H1 (cell line): ENCODE measurements at regions not wholly inside any gene's neighbourhood (a gene's known extent, or its start where the extent isn't known, plus 50 kb on each side); places are given as distances from the start of the nearest gene placed in this dataset.

ENCODE experiments used
- CTCF ChIA-PET: fragments of 300-600 bp; sonication (Branson Sonifier 250); formaldehyde crosslinking; loops from one replicate; lab custom pipeline; 2021; ENCODE audit not compliant: partially characterized antibody; lab: Charles Lee
- POLR2A ChIA-PET: fragments of 300-600 bp; sonication (Branson Sonifier 250); formaldehyde crosslinking; loops from one replicate; lab custom pipeline; 2021; ENCODE audit warnings: inconsistent platforms; ENCODE audit not compliant: partially characterized antibody; lab: Charles Lee
- DNase-seq, 2 experiments: peaks; one replicate each; pipeline versions ENCODE4 v3.0.0 to v3.0.0-alpha.2; 2010 to 2022; ENCODE audit warnings: low spot score in 2 of 2, low read depth in 1 of 2, mixed read lengths in 1 of 2
- FAIRE-seq: peaks from 2 replicates; lab custom pipeline; 2011; peaks lifted over from hg19 to GRCh38; lab: Jason Lieb, UNC
- H2AFZ ChIP-seq: 2 replicates; pipeline ENCODE4 v1.8.1; 2012; ENCODE audit warnings: low read length, inconsistent platforms
- H2AK5ac ChIP-seq: 2 replicates; pipeline ENCODE4 v1.6.1; 2013; ENCODE audit warnings: low read depth, low read length
- H2BK120ac ChIP-seq: replicated peaks from 2 replicates; pipeline ENCODE3; 2013; ENCODE audit warnings: low read depth, low read length, inconsistent platforms
- H2BK12ac ChIP-seq: 2 replicates; pipeline ENCODE4 v1.6.1; 2013; ENCODE audit warnings: low read depth, low read length
- H2BK15ac ChIP-seq: 2 replicates; pipeline ENCODE4 v1.6.1; 2013; ENCODE audit warnings: low read length
- H2BK20ac ChIP-seq: 2 replicates; pipeline ENCODE4 v1.6.1; 2013; ENCODE audit warnings: low read length
- H2BK5ac ChIP-seq: 2 replicates; pipeline ENCODE4 v1.6.1; 2013; ENCODE audit warnings: low read depth, low read length
- H3K14ac ChIP-seq: 2 replicates; pipeline ENCODE4 v1.6.1; 2013; ENCODE audit warnings: inconsistent platforms; ENCODE audit not compliant: insufficient read length
- H3K18ac ChIP-seq: 2 replicates; pipeline ENCODE4 v1.6.1; 2013; ENCODE audit warnings: low read length; ENCODE audit errors: extremely low read depth
- H3K23ac ChIP-seq: 2 replicates; pipeline ENCODE4 v1.6.1; 2013; ENCODE audit warnings: inconsistent platforms; ENCODE audit not compliant: insufficient read length
- H3K23me2 ChIP-seq: 2 replicates; pipeline ENCODE4 v1.6.1; 2013; ENCODE audit warnings: low read depth, low read length
- H3K27ac ChIP-seq: 2 replicates; pipeline ENCODE4 v1.6.1; 2011; ENCODE audit warnings: low read depth, low read length, inconsistent platforms
- H3K27me3 ChIP-seq, 4 experiments: replicated peaks in 1 of 4; 1 replicate in 1 of 4; 2 replicates in 3 of 4; pipeline versions ENCODE4 v1.6.1 to v1.8.1; 2011 to 2013; ENCODE audit warnings: low read length in 3 of 4, mild to moderate bottlenecking in 3 of 4, inconsistent platforms in 2 of 4, mixed read lengths in 2 of 4, moderate library complexity in 1 of 4; ENCODE audit not compliant: control insufficient read depth in 3 of 4, insufficient read depth in 3 of 4; ENCODE audit errors: extremely low read depth in 1 of 4
- H3K36me3 ChIP-seq, 4 experiments: 2 replicates each; pipeline versions ENCODE4 v1.6.1 to v1.8.1; 2011 to 2013; ENCODE audit warnings: mild to moderate bottlenecking in 4 of 4, low read length in 3 of 4, moderate library complexity in 2 of 4, control low read depth in 1 of 4, inconsistent platforms in 1 of 4; ENCODE audit not compliant: insufficient read depth in 4 of 4, control insufficient read depth in 2 of 4
- H3K4ac ChIP-seq: replicated peaks from 2 replicates; pipeline ENCODE3; 2013; ENCODE audit warnings: low read length, low read depth, mixed read lengths, inconsistent platforms; ENCODE audit not compliant: insufficient read length
- H3K4me1 ChIP-seq, 4 experiments: replicated peaks in 1 of 4; 1 replicate in 1 of 4; 2 replicates in 3 of 4; pipeline versions ENCODE4 v1.6.1 to v1.8.1; 2011 to 2013; ENCODE audit warnings: low read length in 3 of 4, inconsistent platforms in 2 of 4, mixed read lengths in 1 of 4; ENCODE audit not compliant: insufficient read depth in 4 of 4, control insufficient read depth in 3 of 4
- H3K4me2 ChIP-seq, 2 experiments: 2 replicates each; pipeline versions ENCODE4 v1.6.1 to v1.8.1; 2011 to 2013; ENCODE audit warnings: low read depth in 2 of 2, low read length in 2 of 2, control low read depth in 1 of 2, inconsistent platforms in 1 of 2, mild to moderate bottlenecking in 1 of 2; ENCODE audit not compliant: insufficient read depth in 1 of 2
- H3K4me3 ChIP-seq, 4 experiments: fragments of 200-600, 300-600 bp in 1 of 4; sonication (generic), shearing (Covaris generic), sonication (Bioruptor Twin) in 1 of 4; 2 replicates each; pipeline versions ENCODE4 v1.5.1 to v1.8.1; 2011 to 2016; ENCODE audit warnings: low read length in 4 of 4, low read depth in 3 of 4, control low read depth in 2 of 4, inconsistent platforms in 2 of 4, mild to moderate bottlenecking in 2 of 4, mixed read lengths in 1 of 4, moderate library complexity in 1 of 4; ENCODE audit not compliant: insufficient read depth in 2 of 4; ENCODE audit errors: extremely low read depth in 1 of 4
- H3K56ac ChIP-seq: replicated peaks from 2 replicates; pipeline ENCODE3; 2013; ENCODE audit warnings: low read depth, mild to moderate bottlenecking, mixed read lengths, low read length, inconsistent platforms; ENCODE audit not compliant: insufficient read length
- H3K79me1 ChIP-seq: 2 replicates; pipeline ENCODE4 v1.6.1; 2013; ENCODE audit warnings: low read depth, low read length, control low read depth
- H3K79me2 ChIP-seq, 2 experiments: 2 replicates each; pipeline versions ENCODE4 v1.6.1 to v1.8.1; 2012 to 2013; ENCODE audit warnings: low read length in 2 of 2, mild to moderate bottlenecking in 2 of 2, inconsistent platforms in 1 of 2; ENCODE audit not compliant: insufficient read depth in 2 of 2, control insufficient read depth in 1 of 2
- H3K9ac ChIP-seq, 4 experiments: replicated peaks in 1 of 4; 1 replicate in 1 of 4; 2 replicates in 3 of 4; pipeline versions ENCODE4 v1.6.1 to v1.8.1; 2011 to 2013; ENCODE audit warnings: low read depth in 3 of 4, low read length in 3 of 4, control low read depth in 2 of 4, mild to moderate bottlenecking in 2 of 4, moderate library complexity in 2 of 4, inconsistent platforms in 1 of 4; ENCODE audit errors: extremely low read depth in 1 of 4
- H3K9me3 ChIP-seq, 2 experiments: 2 replicates each; pipeline versions ENCODE4 v1.6.1 to v1.8.1; 2012 to 2013; ENCODE audit warnings: mild to moderate bottlenecking in 2 of 2, moderate library complexity in 2 of 2, control low read depth in 1 of 2, inconsistent platforms in 1 of 2, low read depth in 1 of 2, low read length in 1 of 2, mixed read lengths in 1 of 2; ENCODE audit not compliant: insufficient read depth in 2 of 2
- H4K20me1 ChIP-seq, 2 experiments: replicated peaks in 1 of 2; 2 replicates each; pipeline versions ENCODE3 to v1.8.1; 2011 to 2013; ENCODE audit warnings: inconsistent platforms in 2 of 2, low read length in 2 of 2, mild to moderate bottlenecking in 1 of 2; ENCODE audit not compliant: insufficient read depth in 2 of 2, control insufficient read depth in 1 of 2
- H4K5ac ChIP-seq: 2 replicates; pipeline ENCODE4 v1.6.1; 2013; ENCODE audit warnings: low read length, low read depth, mixed read lengths, inconsistent platforms; ENCODE audit not compliant: insufficient read length
- H4K8ac ChIP-seq: 2 replicates; pipeline ENCODE4 v1.8.0; 2013; ENCODE audit warnings: mild to moderate bottlenecking, moderate library complexity, low read length, inconsistent platforms; ENCODE audit not compliant: insufficient read depth; ENCODE audit errors: extremely low read depth
- H4K91ac ChIP-seq: replicated peaks from 2 replicates; pipeline ENCODE3; 2013; ENCODE audit warnings: low read length, mixed read lengths, inconsistent platforms; ENCODE audit not compliant: insufficient read length
- EZH2 ChIP-seq: fragments of 200-600 bp; sonication (generic); IDR thresholded peaks from 2 replicates; pipeline ENCODE4 v1.7.1; 2012; ENCODE audit warnings: low read depth, mild to moderate bottlenecking, moderate library complexity, low read length, inconsistent platforms; ENCODE audit not compliant: severe bottlenecking
- PHF8 ChIP-seq: fragments of 200-600 bp; sonication (generic); conservative IDR thresholded peaks from 2 replicates; pipeline ENCODE4 v1.7.1; 2012; ENCODE audit warnings: low read depth, mild to moderate bottlenecking, inconsistent platforms, low read length, moderate library complexity
- POLR2A ChIP-seq, 2 experiments: IDR thresholded peaks; 1 replicate in 1 of 2; 2 replicates in 1 of 2; pipeline ENCODE4 v1.6.1; 2011; ENCODE audit warnings: low read depth in 2 of 2, low read length in 2 of 2, mild to moderate bottlenecking in 2 of 2; ENCODE audit errors: control extremely low read depth in 1 of 2

GRCh38 chr1:187605736-187606135, 777.0 kb downstream of the PLA2G4A start:
- Histone ChIP-seq H3K4ac (no peak overlapping the region), H3K36me3 (no peaks in the 10 kb centered on the region; a peak in 1 of 8 replicates), H2BK120ac (no peak overlapping the region), H2BK5ac (peak overlapping the region; percentile 15; the same call in 1 of the 2 replicates), H2BK12ac (no peak overlapping the region; the same call in 1 of the 2 replicates), H3K79me2 (no peaks in the 10 kb centered on the region), H3K14ac (no peak overlapping the region), H2AFZ (peak overlapping the region; percentile 89), H3K18ac (no peak overlapping the region), H2BK15ac (no peak overlapping the region), H3K9ac (no peak overlapping the region), H3K23ac (no peak overlapping the region), H3K79me1 (no peaks in the 10 kb centered on the region), H4K91ac (no peak overlapping the region), H2AK5ac (no peak overlapping the region), H3K4me1 (peaks cover 0 to 3% (median 2%) of the 10 kb centered on the region in 4 experiments; a peak in 2 of 7 replicates), H4K5ac (no peak overlapping the region), H2BK20ac (no peak overlapping the region), H3K9me3 (0 out of 4 replicates have a peak, but pooled peaks cover 0 to 3% of the 10 kb centered on the region in 2 experiments), H3K4me2 (no peak overlapping the region), H3K4me3 (no peak overlapping the region), H3K27me3 (no peaks in the 10 kb centered on the region), H4K20me1 (no peaks in the 10 kb centered on the region), H3K56ac (peak overlapping the region; percentile 33), H3K27ac (no peak overlapping the region), H4K8ac (no peak overlapping the region), H3K23me2 (no peaks in the 10 kb centered on the region)
- ChIA-PET CTCF (no interaction called here), POLR2A (no interaction called here)
- peak; percentile 52 for FAIRE-seq
- no peak for DNase-seq
- TF ChIP-seq PHF8: no peak
- no peak for TF ChIP-seq POLR2A (IDR thresholded peaks at IDR 0.05; ENCODE audit: control extremely low read depth in 1 of 2, low read depth in 2 of 2, low read length in 2 of 2)
- no peak for TF ChIP-seq EZH2
